Body of pancreas (tissue), 4 donors: ENCODE measurements at regions not wholly inside any gene's neighbourhood (a gene's known extent, or its start where the extent isn't known, plus 50 kb on each side); places are given as distances from the start of the nearest gene placed in this dataset.

Experiments used
- POLR2A ChIP-seq, 3 donors: fragments of 450-650 bp; IDR thresholded peaks; one replicate each; pipeline ENCODE4 v1.6.1; 2016; ENCODE audit warnings: antibody characterized with exemption in 3 of 3, mild to moderate bottlenecking in 2 of 3
- TF ChIP-seq, protein P1 (sequence below), 7 experiments: fragments of 450-650 bp in 4 of 7; fragments of 200-600 bp in 3 of 7; sonication (generic) in 3 of 7; IDR thresholded peaks; one replicate each; pipeline ENCODE4 v1.5.1; 2016 to 2019; ENCODE audit warnings: antibody characterized with exemption in 7 of 7

DNA sequence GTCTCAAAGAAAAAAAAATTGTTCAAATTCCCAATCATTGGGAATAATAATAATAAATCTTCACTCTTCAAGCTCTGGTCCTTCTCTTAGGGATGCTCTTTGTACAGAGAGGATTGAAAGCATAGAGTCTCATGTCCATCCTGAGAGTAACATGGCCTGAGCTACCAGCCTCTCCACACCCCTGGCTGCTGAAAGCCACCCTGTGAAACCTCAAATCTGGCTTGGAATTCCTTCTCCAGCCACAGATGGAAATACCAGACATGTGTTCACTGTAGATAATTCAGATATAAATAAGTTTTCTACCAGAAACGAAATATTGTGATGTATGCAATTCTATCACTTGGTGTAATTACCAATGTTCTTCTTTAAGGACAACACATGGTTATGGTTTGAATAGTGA, 140.6 kb downstream of the ARSF start:
- TF ChIP-seq, protein P1, sequence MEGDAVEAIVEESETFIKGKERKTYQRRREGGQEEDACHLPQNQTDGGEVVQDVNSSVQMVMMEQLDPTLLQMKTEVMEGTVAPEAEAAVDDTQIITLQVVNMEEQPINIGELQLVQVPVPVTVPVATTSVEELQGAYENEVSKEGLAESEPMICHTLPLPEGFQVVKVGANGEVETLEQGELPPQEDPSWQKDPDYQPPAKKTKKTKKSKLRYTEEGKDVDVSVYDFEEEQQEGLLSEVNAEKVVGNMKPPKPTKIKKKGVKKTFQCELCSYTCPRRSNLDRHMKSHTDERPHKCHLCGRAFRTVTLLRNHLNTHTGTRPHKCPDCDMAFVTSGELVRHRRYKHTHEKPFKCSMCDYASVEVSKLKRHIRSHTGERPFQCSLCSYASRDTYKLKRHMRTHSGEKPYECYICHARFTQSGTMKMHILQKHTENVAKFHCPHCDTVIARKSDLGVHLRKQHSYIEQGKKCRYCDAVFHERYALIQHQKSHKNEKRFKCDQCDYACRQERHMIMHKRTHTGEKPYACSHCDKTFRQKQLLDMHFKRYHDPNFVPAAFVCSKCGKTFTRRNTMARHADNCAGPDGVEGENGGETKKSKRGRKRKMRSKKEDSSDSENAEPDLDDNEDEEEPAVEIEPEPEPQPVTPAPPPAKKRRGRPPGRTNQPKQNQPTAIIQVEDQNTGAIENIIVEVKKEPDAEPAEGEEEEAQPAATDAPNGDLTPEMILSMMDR (IDR thresholded peaks at IDR 0.05): no peak
- TF ChIP-seq POLR2A (IDR thresholded peaks at IDR 0.05): no peak
